SIG-M5 treated with dmso at 0.1 percent for 504 hours (cell line): ENCODE measurements at regions not wholly inside any gene's neighbourhood (a gene's known extent, or its start where the extent isn't known, plus 50 kb on each side); places are given as distances from the start of the nearest gene placed in this dataset.

Source experiments
- DNase-seq: peaks from one replicate; lab custom pipeline; 2025; ENCODE audit not compliant: unreplicated experiment; lab: John Stamatoyannopoulos, UW

DNA sequence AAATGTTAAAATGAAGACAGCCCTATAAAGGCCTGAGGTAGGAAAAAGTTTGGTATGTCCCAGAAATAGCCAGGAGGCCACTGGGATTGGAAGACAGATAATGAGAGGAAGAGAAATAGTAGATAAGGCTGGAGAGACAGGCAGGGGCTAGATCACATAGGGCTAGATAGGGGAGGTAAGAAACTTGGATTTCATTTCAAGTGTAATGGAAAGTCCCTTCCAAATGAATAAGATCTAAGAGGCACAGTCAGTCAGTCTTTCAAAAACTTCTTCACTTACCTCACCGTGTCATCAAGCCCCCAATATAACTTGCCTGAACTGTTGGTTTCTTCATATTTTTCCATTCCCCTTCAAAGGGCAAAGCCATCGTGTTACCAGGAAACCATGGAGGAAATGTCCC, 121.8 kb downstream of the SPCS3 start:
- no peak for DNase-seq

DNA sequence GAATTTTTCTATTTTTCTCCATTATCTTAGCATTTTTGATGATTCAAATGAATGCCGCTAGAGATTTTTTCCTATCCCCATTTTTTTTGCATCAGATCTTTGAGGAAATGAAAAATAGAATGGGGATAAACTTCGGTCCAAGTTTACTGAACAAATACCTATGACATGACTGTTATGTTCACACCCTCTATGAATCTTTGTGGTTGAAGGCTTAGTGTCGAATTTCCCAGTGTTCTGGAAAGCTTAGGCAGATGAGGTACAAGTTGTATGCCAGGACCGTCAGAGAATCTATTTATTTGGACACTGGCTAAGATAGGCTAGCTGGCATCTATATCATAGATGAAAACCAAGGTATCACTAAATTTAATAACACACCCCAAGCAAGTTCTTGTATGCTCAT, 123.4 kb downstream of the SPCS3 start:
- no peak for DNase-seq

GRCh38 chr4:176443646-176444409, 124.1 kb downstream of the SPCS3 start:
- no peak for DNase-seq

- no peak for DNase-seq
Observed at GRCh38 chr4:176444741-176445140, 125.0 kb downstream of the SPCS3 start.

DNA sequence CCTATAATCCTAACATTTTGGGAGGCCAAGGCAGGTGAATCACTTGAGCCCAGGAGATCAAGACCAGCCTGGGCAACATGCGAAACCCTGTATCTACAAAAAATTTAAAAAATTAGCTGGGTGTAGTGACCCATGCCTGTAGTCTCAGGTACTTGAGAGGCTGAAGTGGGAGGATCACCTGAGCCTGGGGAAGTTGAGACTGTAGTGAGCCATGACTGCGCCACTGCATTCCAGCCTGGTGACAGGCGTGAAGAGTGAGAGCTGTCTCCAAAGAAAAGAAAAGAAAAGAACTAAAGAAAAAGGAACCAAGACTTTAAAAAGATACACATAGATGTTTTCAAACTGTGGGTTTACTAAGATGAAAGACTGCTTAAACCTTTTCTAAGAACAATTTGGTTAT, 129.0 kb downstream of the SPCS3 start:
- no peak for DNase-seq

GRCh38 chr4:176451443-176451842, 131.7 kb downstream of the SPCS3 start:
- DNase-seq, result no peak

DNA sequence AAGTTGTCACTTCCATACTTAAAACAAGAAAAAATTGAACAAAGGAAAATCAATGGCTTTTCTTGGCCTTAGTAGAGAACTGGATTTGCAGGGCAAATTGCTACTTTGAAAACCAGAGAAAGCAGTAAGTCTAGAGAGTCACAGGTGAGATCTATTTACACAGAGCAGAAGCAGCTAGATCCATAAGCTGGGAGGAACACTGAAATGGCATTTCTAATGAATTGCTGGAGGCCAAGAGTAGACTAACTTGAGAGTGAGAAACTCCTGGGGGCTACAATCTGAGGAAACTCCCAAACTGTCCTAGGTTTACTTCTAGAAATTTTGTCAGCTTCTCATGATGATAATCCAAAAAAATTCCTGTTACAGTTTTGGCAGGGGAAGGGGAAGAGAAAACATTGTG, 133.3 kb downstream of the SPCS3 start:
- DNase-seq, result no peak

DNA sequence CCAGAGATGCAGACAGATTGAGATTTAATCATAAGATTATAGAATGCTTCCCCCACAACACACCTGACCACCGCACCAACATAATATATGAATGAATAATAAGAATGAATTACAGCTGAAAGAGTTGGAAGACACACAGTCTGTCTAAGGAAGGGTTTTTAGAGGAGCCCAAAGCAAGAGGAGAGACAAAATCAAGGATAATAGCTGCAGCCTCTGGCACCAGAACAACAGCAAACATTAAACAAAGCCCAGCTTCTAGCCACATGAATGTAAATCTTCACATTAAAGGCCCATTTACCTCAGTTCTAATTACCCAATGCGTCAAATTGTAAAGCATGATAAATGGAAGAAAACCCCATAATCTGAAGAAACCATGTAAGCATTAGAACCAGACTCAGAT, 133.9 kb downstream of the SPCS3 start:
- DNase-seq, result no peak

- no peak for DNase-seq
Observed at GRCh38 chr4:176464748-176465147, 145.0 kb downstream of the SPCS3 start.

- no peak for DNase-seq
Observed at GRCh38 chr4:176467001-176467400, 147.2 kb downstream of the SPCS3 start.

- no peak for DNase-seq
Observed at GRCh38 chr4:176469546-176469945, 149.8 kb downstream of the SPCS3 start.

DNA sequence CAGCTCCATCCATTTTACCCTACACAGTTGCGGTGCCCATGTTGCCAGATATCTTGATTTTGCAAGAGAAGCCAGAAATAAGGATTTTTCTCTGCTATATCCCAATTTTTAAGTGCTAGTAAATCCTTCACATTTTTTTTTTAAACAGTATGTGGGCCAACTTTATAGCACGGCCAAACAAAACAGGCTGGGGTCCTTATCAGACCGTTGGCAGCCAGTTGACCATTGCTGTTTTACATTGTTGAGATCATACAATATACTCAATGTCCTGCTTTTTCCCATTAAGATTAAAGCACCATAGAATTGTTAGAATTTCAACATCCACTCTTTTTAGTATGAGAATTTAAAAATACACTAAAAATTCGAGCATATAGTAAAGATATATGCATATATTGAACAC, 150.9 kb downstream of the SPCS3 start:
- DNase-seq, result no peak

DNA sequence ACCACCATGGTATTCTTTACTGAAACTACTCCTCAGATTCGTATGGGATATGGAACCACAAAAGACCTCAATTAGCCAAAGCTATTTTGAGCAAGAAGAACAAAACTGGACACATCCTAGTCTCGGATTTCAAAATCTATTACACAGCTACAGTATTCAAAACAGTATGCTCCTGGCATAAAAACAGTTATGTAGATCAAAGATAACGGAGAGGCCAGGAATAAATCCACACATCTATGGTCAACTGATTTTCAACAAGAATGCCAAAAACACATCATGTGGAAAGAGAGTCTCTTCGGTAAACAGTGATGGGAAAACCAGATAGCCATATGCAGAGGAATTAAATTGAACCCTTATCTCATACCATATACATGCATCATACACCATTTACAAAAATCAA, 155.3 kb downstream of the SPCS3 start:
- DNase-seq, result no peak

DNA sequence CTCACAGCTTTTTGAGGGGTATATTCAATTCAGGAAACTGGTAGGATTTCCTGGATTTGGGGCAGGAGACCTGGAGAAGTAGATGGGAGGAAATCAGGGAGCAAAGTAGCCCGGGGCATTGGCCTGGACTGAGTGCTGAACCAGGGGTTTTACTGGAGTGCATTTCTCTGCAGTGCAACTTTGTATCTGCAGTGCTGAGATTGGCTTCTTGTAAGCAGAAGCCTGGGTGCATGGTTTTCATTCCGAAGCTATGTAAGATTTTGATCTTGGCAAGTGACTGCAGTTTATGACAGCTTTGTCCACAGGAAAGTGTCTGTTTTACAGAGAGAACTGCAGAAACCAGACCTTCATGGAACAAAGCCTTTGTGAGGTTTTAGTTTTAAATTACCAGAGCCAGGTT, 158.3 kb downstream of the SPCS3 start:
- DNase-seq, result no peak

DNA sequence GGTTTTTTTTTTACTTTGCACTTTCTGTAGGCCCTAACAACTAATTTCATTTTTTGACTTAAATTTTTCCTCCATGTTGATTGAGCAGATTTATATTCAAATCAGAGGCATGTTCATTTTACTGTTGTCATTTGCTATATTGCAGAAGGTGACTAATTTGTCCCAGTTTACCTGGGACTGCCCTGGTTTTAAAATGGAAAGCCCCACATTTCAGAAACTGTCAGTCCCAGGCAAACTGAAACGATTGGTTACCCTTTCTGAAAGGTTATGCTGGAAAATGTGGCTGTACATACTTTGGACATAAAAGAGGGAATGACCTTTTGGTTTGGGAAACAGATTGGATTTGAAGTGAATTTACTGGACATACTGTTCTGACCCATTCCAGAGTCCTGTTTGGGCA, 160.0 kb downstream of the SPCS3 start:
- DNase-seq, result no peak

DNA sequence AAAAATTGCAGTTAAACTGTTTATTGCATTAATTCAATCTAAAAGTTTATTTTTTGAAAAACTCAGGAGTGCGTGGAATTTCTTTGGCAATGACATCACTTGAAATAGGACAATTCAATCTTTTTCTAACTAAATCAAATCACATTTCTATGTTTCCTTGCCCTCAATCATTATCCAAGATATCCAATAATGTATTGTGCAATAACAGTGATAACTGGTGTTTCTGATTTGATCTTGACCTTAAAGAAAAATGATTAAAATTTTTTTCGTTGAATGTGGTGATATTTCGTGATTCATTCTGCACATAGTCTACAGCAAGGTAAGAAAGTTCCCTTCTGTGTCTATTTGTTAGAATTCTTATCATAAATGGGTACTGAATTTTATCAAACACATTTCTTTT, 163.2 kb downstream of the SPCS3 start:
- no peak for DNase-seq

DNA sequence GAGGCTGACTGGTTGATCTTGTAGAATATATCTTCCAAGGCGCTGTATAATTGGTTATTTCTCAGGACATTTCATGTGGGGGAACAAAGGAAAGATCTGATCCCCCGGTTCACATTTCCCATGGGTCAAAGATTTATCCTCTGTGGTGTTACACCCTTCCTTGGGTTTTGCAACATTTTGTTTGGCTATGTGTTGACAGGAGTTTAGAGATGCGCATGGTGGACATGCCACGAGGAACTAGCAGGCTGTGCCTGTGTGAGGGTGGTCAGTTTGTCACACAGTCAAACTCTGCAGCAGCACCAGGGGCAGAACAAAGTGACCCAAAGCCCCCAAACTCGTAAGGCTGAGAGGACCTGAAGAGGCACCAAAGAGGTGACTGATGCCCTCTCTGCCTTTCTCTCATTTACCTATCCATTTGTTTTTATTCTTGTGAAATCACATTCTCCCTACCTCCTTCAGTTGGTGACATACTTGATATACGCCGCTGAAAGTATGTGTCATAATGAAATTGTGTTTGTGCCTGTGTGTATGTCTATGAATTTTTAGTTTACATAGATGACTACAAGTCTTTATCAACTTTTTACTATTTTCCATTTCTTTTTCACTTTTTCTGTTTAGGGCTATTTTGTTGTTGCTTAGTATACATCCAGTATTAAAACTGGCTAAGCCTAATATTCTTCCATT, 164.7 kb downstream of the SPCS3 start:
- no peak for DNase-seq

- no peak for DNase-seq
Observed at GRCh38 chr4:176489001-176489400, 169.2 kb downstream of the SPCS3 start.

- no peak for DNase-seq
Observed at GRCh38 chr4:176492646-176493302, 173.0 kb downstream of the SPCS3 start.

DNA sequence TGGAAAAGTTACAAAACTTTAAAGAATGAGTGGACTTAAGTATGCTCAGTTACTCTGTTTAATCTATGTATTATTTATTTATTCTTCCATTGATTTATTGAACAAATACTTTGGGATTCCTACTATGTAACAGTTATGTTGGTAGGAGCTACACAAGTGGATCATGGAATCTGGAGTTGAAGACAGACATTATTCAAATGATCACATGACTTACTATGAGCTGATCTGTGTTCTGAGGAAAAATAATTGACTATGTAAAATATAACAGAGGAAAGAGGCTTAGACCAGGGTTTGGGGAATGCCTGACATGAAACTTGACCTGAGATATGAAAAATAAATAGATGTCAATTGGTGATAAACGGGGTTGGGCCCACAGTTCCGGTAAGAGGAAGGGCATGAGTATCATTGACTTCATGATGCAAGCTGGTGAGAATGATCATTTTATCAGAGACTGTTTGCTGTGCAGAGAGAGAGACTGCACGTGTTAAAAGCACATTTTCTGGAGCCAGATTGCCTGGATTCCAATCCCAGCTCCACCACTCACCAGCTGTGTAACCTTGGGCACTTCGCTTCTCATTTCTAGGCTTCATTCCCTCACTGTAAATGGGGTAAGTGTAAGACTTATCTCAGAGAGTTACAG, 179.0 kb downstream of the SPCS3 start:
- DNase-seq, result no peak

GRCh38 chr4:176499518-176499917, 179.8 kb downstream of the SPCS3 start:
- no peak for DNase-seq

GRCh38 chr4:176500894-176501293, 181.1 kb downstream of the SPCS3 start:
- DNase-seq, result no peak
